VCaP (cell line): ENCODE measurements at regions not wholly inside any gene's neighbourhood (a gene's known extent, or its start where the extent isn't known, plus 50 kb on each side); places are given as distances from the start of the nearest gene placed in this dataset.

ENCODE experiments used
- H3K27ac ChIP-seq: fragments of 450-650 bp; 2 replicates; pipeline ENCODE4 v1.5.1; 2017
- TF ChIP-seq, protein P1 (sequence below): fragments of 450-650 bp; conservative IDR thresholded peaks from 2 replicates; pipeline ENCODE4 v1.5.1; 2017; ENCODE audit warnings: mild to moderate bottlenecking, moderate library complexity

DNA sequence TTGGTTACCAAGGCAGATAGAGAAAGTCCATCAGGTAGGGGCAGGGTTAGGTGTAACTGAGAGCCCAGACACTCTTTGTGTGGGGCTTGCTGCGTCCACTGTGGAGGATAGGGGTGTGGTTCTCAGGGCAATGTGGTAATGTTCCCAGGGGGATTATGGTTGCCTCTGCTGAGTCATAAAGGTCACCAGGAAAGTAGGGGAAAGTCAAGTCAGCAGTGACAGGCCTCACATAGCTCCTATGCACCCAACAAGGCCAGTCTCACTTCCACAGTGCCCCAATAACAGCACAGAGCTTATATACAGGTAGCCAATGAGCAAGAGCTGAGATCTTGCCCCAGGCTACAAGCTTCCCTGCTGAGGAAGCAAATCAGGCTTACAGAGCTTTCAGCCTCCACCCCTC lies 1438.0 kb upstream of the ZEB2 start:
- TF ChIP-seq, protein P1, sequence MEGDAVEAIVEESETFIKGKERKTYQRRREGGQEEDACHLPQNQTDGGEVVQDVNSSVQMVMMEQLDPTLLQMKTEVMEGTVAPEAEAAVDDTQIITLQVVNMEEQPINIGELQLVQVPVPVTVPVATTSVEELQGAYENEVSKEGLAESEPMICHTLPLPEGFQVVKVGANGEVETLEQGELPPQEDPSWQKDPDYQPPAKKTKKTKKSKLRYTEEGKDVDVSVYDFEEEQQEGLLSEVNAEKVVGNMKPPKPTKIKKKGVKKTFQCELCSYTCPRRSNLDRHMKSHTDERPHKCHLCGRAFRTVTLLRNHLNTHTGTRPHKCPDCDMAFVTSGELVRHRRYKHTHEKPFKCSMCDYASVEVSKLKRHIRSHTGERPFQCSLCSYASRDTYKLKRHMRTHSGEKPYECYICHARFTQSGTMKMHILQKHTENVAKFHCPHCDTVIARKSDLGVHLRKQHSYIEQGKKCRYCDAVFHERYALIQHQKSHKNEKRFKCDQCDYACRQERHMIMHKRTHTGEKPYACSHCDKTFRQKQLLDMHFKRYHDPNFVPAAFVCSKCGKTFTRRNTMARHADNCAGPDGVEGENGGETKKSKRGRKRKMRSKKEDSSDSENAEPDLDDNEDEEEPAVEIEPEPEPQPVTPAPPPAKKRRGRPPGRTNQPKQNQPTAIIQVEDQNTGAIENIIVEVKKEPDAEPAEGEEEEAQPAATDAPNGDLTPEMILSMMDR, result no peak
- no peak overlapping the region for H3K27ac ChIP-seq

DNA sequence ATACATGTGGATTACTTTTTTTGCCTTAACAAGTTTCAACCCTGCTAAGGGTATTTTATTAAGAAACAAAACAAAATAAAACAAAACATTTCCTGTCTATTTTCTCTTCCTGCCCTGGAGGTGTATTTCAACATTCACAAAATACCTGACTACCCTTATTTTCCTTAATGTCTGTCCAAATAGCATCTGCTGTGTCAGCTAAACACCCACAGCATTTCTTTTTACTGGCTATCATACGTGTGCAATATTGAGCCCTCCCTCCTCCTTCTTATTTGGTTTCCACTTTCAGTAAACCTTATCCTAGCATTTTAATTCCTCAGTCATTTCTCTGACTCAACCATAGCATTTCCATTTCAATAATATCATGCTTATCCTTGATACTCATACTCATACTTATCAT lies 1420.0 kb upstream of the ZEB2 start:
- H3K27ac ChIP-seq, result no peak overlapping the region
- TF ChIP-seq, protein P1, result no peak

DNA sequence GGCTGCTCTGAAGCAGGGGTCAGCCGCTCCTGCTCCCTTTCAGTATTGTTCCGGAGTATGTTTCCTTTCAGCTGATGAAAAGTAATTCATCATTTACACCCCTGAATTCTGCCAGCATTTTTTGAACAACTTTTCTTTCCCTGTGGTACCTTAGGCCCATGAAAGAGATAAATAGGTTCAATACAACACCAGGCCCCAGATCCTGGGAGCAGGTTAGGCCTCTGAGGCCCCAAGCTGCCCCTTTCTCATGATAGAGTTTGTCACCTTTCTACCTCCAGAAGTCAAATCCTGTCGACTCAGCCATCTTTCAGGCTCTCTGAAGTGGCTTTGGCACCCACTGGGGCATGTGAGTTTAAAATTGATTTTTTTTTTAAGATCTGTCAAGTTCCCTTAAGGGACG lies 1415.1 kb upstream of the ZEB2 start:
- no peak overlapping the region for H3K27ac ChIP-seq
- TF ChIP-seq, protein P1, result no peak

DNA sequence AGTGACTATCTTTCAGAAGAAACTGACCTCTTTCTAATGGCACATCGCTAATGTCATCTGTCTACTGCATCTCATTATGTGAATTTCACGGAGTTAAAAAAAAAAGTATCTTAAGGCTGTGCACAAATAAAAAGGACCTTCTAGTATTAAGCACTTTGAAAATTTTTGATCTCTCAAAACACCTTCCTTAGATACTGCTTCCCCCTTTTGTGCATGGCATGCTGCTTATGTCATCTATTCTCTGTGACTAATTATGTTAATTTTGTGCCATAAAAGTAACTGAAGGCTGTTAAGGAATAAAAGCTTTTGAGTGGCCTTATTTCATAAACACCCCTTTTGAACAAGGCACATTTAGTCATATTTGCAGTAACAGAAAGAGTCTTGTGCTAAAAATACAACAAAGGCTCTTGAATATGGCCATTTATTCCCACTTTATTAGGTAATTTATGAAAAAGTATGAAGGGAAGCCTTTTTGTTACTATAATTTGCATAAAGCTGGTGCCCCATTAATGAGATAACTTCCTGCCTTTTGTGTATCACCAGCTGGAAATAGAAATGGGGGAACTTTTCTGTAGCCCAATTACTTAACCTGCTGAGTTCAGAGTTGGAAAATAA lies 1412.0 kb upstream of the ZEB2 start:
- TF ChIP-seq, protein P1, result no peak

DNA sequence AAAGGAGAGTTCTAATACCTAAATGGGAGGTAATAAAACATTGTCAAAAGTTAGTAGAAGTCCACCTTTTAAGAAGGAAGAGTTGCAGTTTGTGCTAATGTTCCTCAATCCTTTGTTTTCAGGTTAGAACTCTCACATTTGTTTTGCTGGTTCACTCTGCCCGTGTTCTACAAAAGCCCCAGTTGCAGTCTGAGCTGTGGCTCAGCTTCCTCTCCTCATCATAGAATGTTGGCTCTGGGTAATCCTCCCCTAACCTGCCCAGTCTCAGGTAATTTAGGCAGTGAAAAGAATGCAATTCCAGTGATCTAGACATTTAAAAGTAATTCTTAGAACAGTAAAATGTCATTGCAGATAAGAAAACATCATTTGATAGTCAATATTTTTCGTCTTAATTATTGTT lies 1410.4 kb upstream of the ZEB2 start:
- H3K27ac ChIP-seq, result no peak overlapping the region
- TF ChIP-seq, protein P1, result no peak

More for the DNA sequence above, 1412.0 kb upstream of the ZEB2 start:
- no peak overlapping the region for H3K27ac ChIP-seq

DNA sequence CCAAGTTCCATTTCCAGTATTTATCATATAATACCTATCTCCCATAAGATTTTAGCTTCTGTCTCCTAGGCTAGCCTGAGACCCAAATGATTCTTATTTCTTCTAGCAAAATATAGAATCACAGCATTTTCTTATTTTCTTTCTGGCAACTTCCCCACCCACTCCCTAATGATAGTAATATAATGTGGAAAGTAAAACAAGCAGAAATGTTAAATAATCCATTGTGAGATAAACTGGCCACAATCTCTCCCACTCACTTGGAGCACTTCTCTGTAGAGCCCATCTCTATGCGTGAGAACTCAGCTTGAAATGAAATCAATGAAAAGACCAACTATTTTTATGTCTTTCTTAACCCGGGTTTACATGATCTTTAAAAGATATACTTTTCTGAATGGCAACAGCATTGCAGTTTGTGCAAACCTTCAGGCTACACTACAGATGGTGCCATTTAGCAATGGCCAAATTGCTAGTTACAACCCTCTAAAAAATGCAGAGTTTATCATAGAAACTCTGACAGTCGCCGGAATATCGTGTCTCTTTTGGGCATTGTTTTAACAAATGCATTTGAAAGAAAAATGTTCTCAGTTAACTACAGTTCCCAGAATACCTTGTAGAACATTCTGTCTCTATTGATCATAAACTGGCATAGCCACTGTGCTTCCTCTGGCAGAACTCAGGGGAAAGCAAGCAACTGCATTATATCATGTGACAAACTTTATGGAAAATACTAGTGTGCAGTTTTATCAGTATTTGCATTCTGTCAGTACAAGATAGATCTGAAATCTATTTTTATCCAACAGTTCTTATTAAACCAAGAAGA lies 1407.4 kb upstream of the ZEB2 start:
- H3K27ac ChIP-seq, result no peak overlapping the region
- TF ChIP-seq, protein P1, result no peak

DNA sequence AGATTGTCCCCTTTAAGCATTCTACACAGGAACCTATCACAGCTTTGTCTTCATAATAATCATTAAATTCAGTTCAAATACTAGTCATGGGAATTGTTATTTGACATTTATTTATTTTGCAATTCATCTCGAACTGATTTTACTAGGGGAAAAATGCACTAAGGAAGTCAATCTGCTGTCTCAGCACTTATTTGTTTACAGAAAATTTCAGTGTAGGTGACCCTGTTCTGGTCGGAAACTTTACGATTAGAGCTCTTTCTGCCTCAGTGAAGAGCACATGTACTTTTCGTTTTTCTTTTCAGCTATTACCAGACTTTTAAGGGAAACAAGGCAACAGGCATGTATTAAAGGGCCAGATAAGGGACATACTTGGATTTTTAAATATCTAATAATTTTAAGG lies 1405.7 kb upstream of the ZEB2 start:
- no peak overlapping the region for H3K27ac ChIP-seq
- TF ChIP-seq, protein P1, result no peak
